Midbrain (tissue), 1 donor: ENCODE measurements at regions not wholly inside any gene's neighbourhood (a gene's known extent, or its start where the extent isn't known, plus 50 kb on each side); places are given as distances from the start of the nearest gene placed in this dataset.
"Not testable (repeated sequence)": the region's sequence is repeated elsewhere in the genome, so short reads cannot be mapped to it uniquely, and the experiment has no call there.

ENCODE experiments used
- DNase-seq: peaks from one replicate; lab custom pipeline; 2025; lab: John Stamatoyannopoulos, UW

DNA sequence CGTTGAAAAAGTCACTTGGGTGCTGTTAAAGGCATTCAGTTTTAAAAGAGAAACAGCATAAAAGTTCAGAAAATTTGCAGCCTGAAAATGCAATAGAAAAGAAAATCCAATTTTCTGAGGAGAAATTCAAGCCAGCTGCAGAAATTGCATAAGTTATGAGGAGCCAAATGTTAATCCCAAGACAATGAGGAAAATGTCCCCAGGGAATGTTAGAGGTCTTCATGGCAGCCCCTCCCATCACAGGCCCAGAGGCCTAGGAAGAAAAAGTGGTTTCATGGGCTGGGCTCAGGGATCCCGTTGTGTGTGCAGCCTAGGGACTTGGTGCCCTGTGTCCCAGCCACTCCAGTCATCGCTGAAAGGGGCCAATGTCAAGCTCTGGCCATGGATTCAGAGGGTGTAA lies 1055.6 kb downstream of the DIPK2A start:
- not testable (repeated sequence) for DNase-seq

GRCh38 chr3:145032791-145033190 lies 1061.2 kb downstream of the DIPK2A start:
- DNase-seq: no peak

GRCh38 chr3:145035682-145036081 lies 1064.1 kb downstream of the DIPK2A start:
- no peak for DNase-seq

- DNase-seq: not testable (repeated sequence)
Measured at GRCh38 chr3:145054055-145054454, 1082.4 kb downstream of the DIPK2A start.

DNA sequence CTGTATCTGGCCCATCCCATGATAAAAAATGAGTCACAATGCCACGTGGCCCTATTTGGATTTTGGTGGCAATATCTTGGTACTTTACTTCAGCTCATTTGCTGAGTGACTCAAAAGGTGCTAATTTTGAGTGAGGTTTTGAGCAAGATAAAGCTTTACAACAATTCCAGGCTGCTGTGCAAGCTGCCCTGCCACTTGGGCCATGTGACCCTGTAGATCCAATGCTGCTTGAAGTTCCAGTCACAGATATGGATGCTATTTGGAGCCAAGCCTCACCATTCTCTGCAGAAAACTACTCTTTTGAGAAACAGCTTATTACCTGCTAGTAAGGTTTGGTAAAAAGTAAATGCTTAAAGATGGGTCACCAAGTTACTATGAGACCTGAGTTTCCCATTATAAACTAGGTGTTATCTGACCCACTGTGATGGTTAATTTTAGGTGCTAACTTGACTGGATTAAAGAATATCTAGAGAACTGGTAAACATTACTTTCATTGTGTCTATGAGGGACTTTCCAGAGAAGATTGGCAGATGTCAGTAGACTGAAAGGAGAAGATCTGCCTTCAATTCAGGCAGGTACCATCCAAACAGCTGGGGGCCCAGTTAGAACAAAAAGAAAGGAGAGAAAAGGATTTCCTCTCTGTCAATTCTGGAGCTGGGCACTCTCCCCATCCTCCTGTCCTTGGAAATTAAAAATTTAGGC lies 1083.9 kb downstream of the DIPK2A start:
- DNase-seq: no peak

DNA sequence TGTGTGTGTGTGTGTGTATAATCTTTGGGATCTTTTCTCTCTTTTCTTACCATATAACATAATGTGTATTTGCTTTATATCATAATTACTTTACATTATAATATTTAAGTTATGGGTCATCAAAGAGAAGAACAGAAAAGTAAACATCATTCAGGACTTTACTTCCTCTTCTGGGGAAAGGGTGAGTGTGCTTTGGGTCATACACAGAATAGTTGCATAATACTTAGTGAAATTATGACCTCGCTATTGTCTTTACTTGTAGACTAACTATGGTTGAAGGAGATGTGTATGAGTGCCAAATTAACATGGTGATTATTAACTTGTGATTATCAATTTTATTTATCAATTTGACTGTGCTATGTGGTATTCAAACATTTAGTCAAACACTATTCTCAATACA lies 1086.9 kb downstream of the DIPK2A start:
- no peak for DNase-seq

- no peak for DNase-seq
Measured at GRCh38 chr3:145063616-145064015, 1092.0 kb downstream of the DIPK2A start.

DNA sequence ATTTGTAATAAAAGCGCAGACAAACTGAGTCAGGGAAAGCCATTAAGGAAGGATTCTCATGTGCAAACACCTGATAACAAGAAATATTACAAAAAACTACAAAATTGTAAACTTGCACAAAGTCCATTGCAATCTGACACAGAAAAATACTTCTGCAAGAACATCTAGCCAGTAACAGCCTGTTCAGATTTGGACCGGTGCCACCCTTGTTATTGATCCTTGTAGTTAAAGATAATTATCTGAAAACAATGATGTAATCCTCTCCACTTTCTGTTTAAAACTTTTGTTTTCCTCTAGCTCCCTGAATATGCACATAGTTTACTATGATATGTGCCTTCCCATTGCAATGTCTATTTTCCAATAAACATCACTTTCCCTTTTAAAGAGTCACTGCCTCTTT lies 1090.2 kb downstream of the PLOD2 start:
- DNase-seq: no peak

DNA sequence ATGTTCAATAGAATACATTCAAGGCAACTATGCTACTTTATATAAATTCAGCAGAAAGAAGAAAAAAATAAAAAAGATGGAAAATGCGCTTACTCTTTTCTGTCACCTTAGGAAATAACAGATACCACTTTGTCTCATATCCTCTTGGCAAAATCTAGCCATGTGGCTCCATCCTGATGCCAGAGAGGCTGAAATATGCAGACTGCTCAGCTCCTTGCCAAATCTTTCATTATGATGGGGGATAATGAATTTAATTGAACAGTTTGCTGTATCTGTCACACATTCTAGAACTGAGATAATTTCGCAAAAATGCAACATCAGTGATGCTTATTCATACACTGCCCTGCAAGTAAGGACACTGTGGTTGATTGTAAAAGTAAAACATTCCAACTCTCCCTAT lies 1081.5 kb downstream of the PLOD2 start:
- DNase-seq: no peak

DNA sequence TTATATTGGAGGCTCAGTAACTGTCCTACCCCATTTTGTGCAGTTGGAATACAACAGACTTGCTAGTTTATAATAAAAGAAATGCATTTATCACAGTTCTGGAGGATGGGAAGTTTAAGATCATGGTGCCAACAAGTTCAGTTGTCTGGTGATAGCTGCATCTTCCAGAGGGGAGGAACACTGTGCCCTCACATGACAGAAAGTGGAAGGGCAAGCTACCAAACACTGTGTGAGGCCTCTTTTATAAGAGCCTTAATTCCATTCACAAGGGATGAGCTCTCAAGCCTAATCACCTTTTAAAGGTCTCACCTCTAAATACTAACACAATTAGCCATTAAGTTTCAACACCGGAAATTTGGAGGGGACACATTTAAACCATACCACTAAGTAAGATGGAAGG lies 1073.9 kb downstream of the PLOD2 start:
- DNase-seq: no peak

GRCh38 chr3:145088917-145089316 lies 1072.1 kb downstream of the PLOD2 start:
- no peak for DNase-seq

GRCh38 chr3:145089337-145089736 lies 1071.6 kb downstream of the PLOD2 start:
- DNase-seq: no peak

- DNase-seq: no peak
Measured at GRCh38 chr3:145094355-145094941, 1066.5 kb downstream of the PLOD2 start.

- not testable (repeated sequence) for DNase-seq
Measured at GRCh38 chr3:145111141-145111540, 1049.8 kb downstream of the PLOD2 start.

DNA sequence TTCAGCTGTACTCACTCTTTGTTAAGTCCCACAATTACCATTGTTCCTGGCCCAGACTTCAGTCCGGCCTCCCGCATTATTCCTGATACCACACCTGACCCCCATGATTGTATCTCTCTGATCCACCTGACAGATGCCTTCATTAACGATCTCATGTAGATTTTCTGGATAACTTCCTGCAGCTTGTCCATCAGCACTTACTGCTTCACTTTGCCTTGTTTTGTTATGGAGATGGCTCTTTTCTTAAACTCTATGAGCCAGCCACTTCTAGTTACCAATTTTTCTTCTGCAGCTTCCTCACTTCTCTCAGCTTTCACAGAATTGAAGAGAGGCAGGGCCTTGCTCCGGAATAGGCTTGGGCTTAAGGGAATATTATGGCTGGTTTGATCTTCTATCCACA lies 1044.2 kb downstream of the PLOD2 start:
- DNase-seq: no peak

GRCh38 chr3:145118303-145118702 lies 1042.7 kb downstream of the PLOD2 start:
- DNase-seq: no peak

DNA sequence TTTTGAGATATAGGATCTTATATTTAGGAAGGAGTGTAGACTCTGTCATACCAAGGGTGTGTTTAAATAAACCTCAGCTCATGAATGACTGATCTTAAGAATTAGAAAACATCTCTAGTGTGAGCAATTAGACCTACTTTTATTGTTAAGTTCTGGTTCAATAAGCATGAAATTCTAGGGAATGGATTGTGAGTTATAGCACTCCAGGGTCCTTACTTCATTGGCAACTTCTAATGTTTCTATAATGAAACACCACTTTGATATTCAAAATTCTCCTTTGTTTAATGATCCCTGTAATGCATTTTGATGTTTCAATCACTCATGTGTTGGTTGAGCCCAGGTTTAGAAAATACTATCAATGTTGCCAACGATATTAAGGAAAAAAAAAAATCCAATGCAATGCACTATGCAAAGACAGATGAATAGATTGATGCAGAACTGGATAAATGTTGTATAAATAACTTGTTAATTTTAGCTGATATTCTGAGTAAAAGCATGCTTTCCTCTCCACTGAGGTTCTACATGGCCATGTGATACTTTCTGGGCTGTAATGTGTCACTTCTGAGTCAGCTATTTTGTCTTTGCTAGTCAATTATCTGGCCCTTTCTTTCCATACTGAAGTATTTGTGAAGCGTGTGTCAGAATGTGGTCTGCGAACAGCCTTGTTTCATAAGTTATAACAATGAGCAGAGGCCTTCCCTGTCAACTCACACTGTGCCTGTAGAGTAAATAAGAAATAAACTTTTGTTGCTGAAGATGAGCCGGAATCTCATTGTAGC lies 1035.9 kb downstream of the PLOD2 start:
- DNase-seq: no peak

- no peak for DNase-seq
Measured at GRCh38 chr3:145133281-145133680, 1027.7 kb downstream of the PLOD2 start.

DNA sequence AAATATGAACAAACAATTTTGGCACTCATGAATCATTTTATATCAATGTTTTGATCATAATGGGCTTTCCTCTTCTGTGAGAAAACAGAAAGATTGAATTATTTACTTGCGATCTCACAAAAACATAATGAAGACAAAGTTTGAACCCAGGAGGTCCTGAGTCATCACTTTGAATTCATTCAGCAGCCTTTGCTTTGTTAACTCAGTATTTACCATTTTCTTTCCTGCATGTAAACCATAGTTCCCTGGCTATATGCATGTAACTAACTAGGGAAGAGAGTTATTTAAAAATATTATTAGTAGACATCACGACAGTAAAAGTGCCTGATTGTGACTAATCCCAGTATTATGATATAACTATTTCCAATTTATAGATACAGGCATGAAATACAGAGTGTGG lies 1026.2 kb downstream of the PLOD2 start:
- DNase-seq: no peak

DNA sequence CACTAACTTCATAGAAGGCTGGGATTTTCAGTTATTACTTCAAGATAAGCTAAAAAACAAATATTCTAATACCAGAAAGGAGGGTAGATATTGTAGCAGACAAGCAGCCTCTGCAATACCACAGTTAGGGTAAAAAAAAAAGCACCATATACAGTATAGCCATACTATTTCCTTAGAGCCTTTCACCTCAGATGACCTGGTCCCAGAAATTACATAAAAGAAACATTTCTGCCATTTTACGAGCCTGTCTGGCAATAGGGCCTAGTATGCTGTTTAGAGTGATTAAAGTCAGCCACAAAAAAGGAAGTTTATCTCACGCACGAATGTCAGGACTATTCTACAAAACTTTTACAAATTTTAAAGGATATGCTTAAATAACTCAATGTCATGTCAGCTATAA lies 1016.6 kb downstream of the PLOD2 start:
- DNase-seq: no peak

- DNase-seq: no peak
Measured at GRCh38 chr3:145145461-145145860, 1015.5 kb downstream of the PLOD2 start.

DNA sequence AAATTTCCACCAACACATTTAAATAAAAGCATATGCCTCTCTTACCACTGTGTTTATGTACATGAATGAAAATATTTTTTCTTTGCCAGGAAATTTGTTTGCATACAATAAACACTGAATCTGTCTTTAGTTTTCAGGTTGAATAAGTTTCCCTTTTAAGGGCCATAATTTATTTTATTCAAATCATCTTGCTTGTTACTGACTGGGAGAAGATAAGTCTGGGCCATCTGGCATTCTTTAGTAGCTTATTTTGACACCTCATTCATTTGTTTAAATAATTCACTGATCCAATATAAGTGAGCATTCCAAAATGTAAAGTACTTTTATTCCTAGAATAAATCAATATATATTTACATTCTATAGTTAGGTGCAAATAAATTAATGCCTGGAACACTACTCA lies 1001.3 kb downstream of the PLOD2 start:
- DNase-seq: no peak

- peak; percentile 4 for DNase-seq
Measured at GRCh38 chr3:145170121-145170520, 990.9 kb downstream of the PLOD2 start.
